ENCODE measurements at regions not wholly inside any gene's neighbourhood (a gene's known extent, or its start where the extent isn't known, plus 50 kb on each side); places are given as distances from the start of the nearest gene placed in this dataset.

GRCh38 chr2:101563849-101564248, 88.9 kb upstream of the RFX8 start:
- no peak for TF ChIP-seq EP300 (IDR thresholded peaks at IDR 0.05)
- no peak for TF ChIP-seq POLR2A (IDR thresholded peaks at IDR 0.05)
- no peak for TF ChIP-seq CTCF (IDR thresholded peaks at IDR 0.05)
- H3K9me3 ChIP-seq, result no peaks in the 10 kb centered on the region
- H3K4me1 ChIP-seq (ENCODE audit: insufficient read depth), result peaks cover 2% of the 10 kb centered on the region
- intact Hi-C loops (cut with DNase I), result no loop called here
- no peaks in the 10 kb centered on the region for H3K36me3 ChIP-seq
- no peak overlapping the region for H3K27ac ChIP-seq
- WGBS, 3 donors, result 94 to 98% (median 96%) methylated on average over 4 of the region's 4 CpGs
- no peaks in the 10 kb centered on the region for H3K27me3 ChIP-seq
- no peak for DNase-seq
- H3K4me3 ChIP-seq, result no peak overlapping the region

DNA sequence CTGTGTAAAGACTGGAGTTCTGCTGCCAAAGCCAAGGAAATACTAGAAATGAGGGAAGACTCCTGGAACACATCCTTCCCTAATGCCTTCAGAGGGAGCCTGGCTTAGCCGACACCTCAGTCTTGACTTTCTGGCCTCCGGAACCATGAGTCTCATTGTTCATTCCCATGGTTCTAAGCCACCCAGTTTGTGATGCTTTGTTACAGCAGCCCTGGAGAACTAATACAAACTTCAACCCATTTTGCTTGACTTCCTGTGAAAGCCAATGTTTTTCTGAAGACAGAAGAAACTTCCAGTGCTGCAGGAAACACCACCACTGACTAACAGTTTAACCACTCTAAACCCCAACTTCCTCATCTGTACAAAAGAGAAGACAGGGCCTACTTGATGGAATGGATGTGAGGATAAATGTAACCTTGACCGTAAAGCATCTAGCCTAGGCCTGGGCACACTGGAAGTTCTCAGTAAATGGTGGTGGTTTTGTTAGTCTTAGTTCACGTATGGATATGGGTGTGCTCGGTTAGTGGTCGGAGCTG, 85.9 kb upstream of the RFX8 start:
- no peaks in the 10 kb centered on the region for H3K36me3 ChIP-seq
- WGBS, 3 donors, result 97 to 99% (median 98%) methylated on average over 6 of the region's 6 CpGs
- no peaks in the 10 kb centered on the region for H3K27me3 ChIP-seq
- H3K9me3 ChIP-seq, result no peaks in the 10 kb centered on the region
- no peak overlapping the region for H3K4me3 ChIP-seq
- no peak for DNase-seq
- intact Hi-C loops (cut with DNase I), result no loop called here
- no peak overlapping the region for H3K27ac ChIP-seq
- peaks cover 2% of the 10 kb centered on the region for H3K4me1 ChIP-seq (ENCODE audit: insufficient read depth)
- TF ChIP-seq CTCF (IDR thresholded peaks at IDR 0.05), result no peak
- TF ChIP-seq EP300 (IDR thresholded peaks at IDR 0.05), result no peak
- no peak for TF ChIP-seq POLR2A (IDR thresholded peaks at IDR 0.05)

GRCh38 chr2:101559551-101559950, 84.6 kb upstream of the RFX8 start:
- peak overlapping the region in 1 of 2 donors; percentile 54 for H3K27ac ChIP-seq
- H3K4me3 ChIP-seq, result no peak overlapping the region
- intact Hi-C loops (cut with DNase I), result no loop called here
- no peaks in the 10 kb centered on the region for H3K9me3 ChIP-seq
- H3K27me3 ChIP-seq, result no peaks in the 10 kb centered on the region
- TF ChIP-seq EP300 (IDR thresholded peaks at IDR 0.05) (no peak), CTCF (IDR thresholded peaks at IDR 0.05) (no peak), POLR2A (IDR thresholded peaks at IDR 0.05) (no peak)
- H3K4me1 ChIP-seq (ENCODE audit: insufficient read depth), result peaks cover 2% of the 10 kb centered on the region
- DNase-seq, result peak in 1 of 5 donors; percentile 22
- H3K36me3 ChIP-seq, result no peaks in the 10 kb centered on the region
- 62 to 67% (median 65%) methylated on average over 7 of the region's 7 CpGs for WGBS, 3 donors

GRCh38 chr2:101558740-101559525, 84.0 kb upstream of the RFX8 start:
- H3K9me3 ChIP-seq, result no peaks in the 10 kb centered on the region
- no peak for TF ChIP-seq POLR2A (IDR thresholded peaks at IDR 0.05)
- no peak for TF ChIP-seq EP300 (IDR thresholded peaks at IDR 0.05)
- no peak for TF ChIP-seq CTCF (IDR thresholded peaks at IDR 0.05)
- H3K27ac ChIP-seq, result peak overlapping the region in 1 of 2 donors; percentile 54
- no peak for DNase-seq
- peaks cover 2% of the 10 kb centered on the region for H3K4me1 ChIP-seq (ENCODE audit: insufficient read depth)
- no peaks in the 10 kb centered on the region for H3K27me3 ChIP-seq
- 5 to 16% (median 11%) methylated on average over 9 of the region's 9 CpGs for WGBS, 3 donors
- H3K36me3 ChIP-seq, result no peaks in the 10 kb centered on the region
- no peak overlapping the region for H3K4me3 ChIP-seq
- intact Hi-C loops (cut with DNase I), result no loop called here

All from ovary (tissue), 7 donors.